OCI-LY3 (cell line): ENCODE measurements at regions not wholly inside any gene's neighbourhood (a gene's known extent, or its start where the extent isn't known, plus 50 kb on each side); places are given as distances from the start of the nearest gene placed in this dataset.

Experiments
- EZH2phosphoT487 ChIP-seq: fragments of 200-600 bp; shearing (Covaris generic); IDR thresholded peaks from 2 replicates; pipeline ENCODE4 v1.6.1; 2018; ENCODE audit warnings: antibody characterized with exemption, mixed run types, low read depth
- TF ChIP-seq, protein P1 (sequence below): fragments of 200-600, 300-600 bp; sonication (generic); IDR thresholded peaks from 2 replicates; pipeline ENCODE4 v1.5.1; 2014; ENCODE audit warnings: antibody characterized with exemption, low read length, low read depth

- TF ChIP-seq, protein P1, sequence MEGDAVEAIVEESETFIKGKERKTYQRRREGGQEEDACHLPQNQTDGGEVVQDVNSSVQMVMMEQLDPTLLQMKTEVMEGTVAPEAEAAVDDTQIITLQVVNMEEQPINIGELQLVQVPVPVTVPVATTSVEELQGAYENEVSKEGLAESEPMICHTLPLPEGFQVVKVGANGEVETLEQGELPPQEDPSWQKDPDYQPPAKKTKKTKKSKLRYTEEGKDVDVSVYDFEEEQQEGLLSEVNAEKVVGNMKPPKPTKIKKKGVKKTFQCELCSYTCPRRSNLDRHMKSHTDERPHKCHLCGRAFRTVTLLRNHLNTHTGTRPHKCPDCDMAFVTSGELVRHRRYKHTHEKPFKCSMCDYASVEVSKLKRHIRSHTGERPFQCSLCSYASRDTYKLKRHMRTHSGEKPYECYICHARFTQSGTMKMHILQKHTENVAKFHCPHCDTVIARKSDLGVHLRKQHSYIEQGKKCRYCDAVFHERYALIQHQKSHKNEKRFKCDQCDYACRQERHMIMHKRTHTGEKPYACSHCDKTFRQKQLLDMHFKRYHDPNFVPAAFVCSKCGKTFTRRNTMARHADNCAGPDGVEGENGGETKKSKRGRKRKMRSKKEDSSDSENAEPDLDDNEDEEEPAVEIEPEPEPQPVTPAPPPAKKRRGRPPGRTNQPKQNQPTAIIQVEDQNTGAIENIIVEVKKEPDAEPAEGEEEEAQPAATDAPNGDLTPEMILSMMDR = no peak
- no peak for TF ChIP-seq EZH2phosphoT487
Observed at GRCh38 chr3:189080745-189081144, 91.0 kb upstream of the TPRG1 start.
